ENCODE measurements at regions not wholly inside any gene's neighbourhood (a gene's known extent, or its start where the extent isn't known, plus 50 kb on each side); places are given as distances from the start of the nearest gene placed in this dataset.

- TF ChIP-seq CTCF (optimal IDR thresholded peaks at IDR 0.05 in 1 of 3, IDR thresholded peaks at IDR 0.05 in 1 of 3, conservative IDR thresholded peaks at IDR 0.05 in 1 of 3; ENCODE audit: extremely low read depth in 1 of 3, insufficient read depth in 2 of 3, low read length in 3 of 3) (no peak), EZH2 (IDR thresholded peaks at IDR 0.05; ENCODE audit: low read length) (no peak)
Measured at GRCh38 chr15:62477929-62478328, 312.8 kb upstream of the C2CD4B start.

Measured in keratinocyte (primary cell).